Activated naive CD8-positive, alpha-beta T cell treated with anti-CD3 and anti-CD28 coated beads, Interleukin-2, amount 50 U/mL, for 16 hours (primary cell): ENCODE measurements at regions not wholly inside any gene's neighbourhood (a gene's known extent, or its start where the extent isn't known, plus 50 kb on each side); places are given as distances from the start of the nearest gene placed in this dataset.

Source experiments
- DNase-seq: peaks from one replicate; pipeline ENCODE4 v3.0.0-alpha.2; 2020; ENCODE audit warnings: low read depth, low spot score

GRCh38 chr18:8458546-8459215, 150.6 kb upstream of the RAB12 start:
- no peak for DNase-seq

- DNase-seq, result no peak
Measured at GRCh38 chr18:8460748-8461147, 148.5 kb upstream of the RAB12 start.

GRCh38 chr18:8461544-8461943, 147.7 kb upstream of the RAB12 start:
- no peak for DNase-seq

- no peak for DNase-seq
Measured at GRCh38 chr18:8462651-8463185, 146.5 kb upstream of the RAB12 start.

- DNase-seq, result no peak
Measured at GRCh38 chr18:8463791-8464190, 145.4 kb upstream of the RAB12 start.

- no peak for DNase-seq
Measured at GRCh38 chr18:8468191-8468590, 141.0 kb upstream of the RAB12 start.

GRCh38 chr18:8468921-8469335, 140.3 kb upstream of the RAB12 start:
- no peak for DNase-seq

- DNase-seq, result no peak
Measured at GRCh38 chr18:8469544-8470130, 139.6 kb upstream of the RAB12 start.

- no peak for DNase-seq
Measured at GRCh38 chr18:8471372-8471771, 137.9 kb upstream of the RAB12 start.

GRCh38 chr18:8474661-8475060, 134.6 kb upstream of the RAB12 start:
- DNase-seq, result no peak

- no peak for DNase-seq
Measured at GRCh38 chr18:8477615-8478014, 131.6 kb upstream of the RAB12 start.

- peak; percentile 6 for DNase-seq
Measured at GRCh38 chr18:8478166-8478967, 130.9 kb upstream of the RAB12 start.

GRCh38 chr18:8478968-8479370, 130.3 kb upstream of the RAB12 start:
- no peak for DNase-seq

GRCh38 chr18:8479789-8480188, 129.4 kb upstream of the RAB12 start:
- DNase-seq, result no peak

- DNase-seq, result no peak
Measured at GRCh38 chr18:8480506-8481328, 128.5 kb upstream of the RAB12 start.

GRCh38 chr18:8484951-8485350, 124.3 kb upstream of the RAB12 start:
- DNase-seq, result no peak

GRCh38 chr18:8489761-8490160, 119.5 kb upstream of the RAB12 start:
- DNase-seq, result no peak

- DNase-seq, result no peak
Measured at GRCh38 chr18:8491516-8491915, 117.7 kb upstream of the RAB12 start.

- no peak for DNase-seq
Measured at GRCh38 chr18:8493141-8493540, 116.1 kb upstream of the RAB12 start.

- no peak for DNase-seq
Measured at GRCh38 chr18:8496186-8496585, 113.1 kb upstream of the RAB12 start.

- DNase-seq, result no peak
Measured at GRCh38 chr18:8498905-8499304, 110.3 kb upstream of the RAB12 start.
